ENCODE measurements at regions not wholly inside any gene's neighbourhood (a gene's known extent, or its start where the extent isn't known, plus 50 kb on each side); places are given as distances from the start of the nearest gene placed in this dataset.
"Not testable (repeated sequence)": the region's sequence is repeated elsewhere in the genome, so short reads cannot be mapped to it uniquely, and the experiment has no call there.

DNA sequence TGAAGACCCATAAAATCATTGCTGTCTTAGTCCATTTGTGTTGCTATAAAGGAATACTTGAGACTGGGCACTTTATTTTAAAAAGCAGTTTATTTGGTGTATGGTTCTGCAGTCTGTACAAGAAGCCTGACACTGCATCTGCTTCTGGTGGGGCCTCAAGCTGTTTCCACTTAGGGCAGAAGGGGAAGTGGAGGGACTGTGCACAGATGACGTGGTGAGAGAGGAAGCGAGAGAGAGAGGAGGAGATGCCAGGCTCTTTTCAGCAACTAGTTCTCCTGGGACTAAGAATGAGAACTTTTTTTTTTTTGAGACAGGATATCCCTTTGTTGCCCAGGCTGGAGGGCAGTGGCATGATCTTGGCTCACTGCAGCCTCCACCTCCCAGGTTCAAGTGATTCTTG lies 171.9 kb downstream of the NPIPA7 start:
- TF ChIP-seq POLR2A (IDR thresholded peaks at IDR 0.05), result not testable (repeated sequence)
- TF ChIP-seq, protein P1, sequence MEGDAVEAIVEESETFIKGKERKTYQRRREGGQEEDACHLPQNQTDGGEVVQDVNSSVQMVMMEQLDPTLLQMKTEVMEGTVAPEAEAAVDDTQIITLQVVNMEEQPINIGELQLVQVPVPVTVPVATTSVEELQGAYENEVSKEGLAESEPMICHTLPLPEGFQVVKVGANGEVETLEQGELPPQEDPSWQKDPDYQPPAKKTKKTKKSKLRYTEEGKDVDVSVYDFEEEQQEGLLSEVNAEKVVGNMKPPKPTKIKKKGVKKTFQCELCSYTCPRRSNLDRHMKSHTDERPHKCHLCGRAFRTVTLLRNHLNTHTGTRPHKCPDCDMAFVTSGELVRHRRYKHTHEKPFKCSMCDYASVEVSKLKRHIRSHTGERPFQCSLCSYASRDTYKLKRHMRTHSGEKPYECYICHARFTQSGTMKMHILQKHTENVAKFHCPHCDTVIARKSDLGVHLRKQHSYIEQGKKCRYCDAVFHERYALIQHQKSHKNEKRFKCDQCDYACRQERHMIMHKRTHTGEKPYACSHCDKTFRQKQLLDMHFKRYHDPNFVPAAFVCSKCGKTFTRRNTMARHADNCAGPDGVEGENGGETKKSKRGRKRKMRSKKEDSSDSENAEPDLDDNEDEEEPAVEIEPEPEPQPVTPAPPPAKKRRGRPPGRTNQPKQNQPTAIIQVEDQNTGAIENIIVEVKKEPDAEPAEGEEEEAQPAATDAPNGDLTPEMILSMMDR (IDR thresholded peaks at IDR 0.05), result not testable (repeated sequence)
